GM21515 (cell line): ENCODE measurements at regions not wholly inside any gene's neighbourhood (a gene's known extent, or its start where the extent isn't known, plus 50 kb on each side); places are given as distances from the start of the nearest gene placed in this dataset.

Experiments
- ATAC-seq: cut with Tn5 transposase; IDR thresholded peaks from one replicate; pipeline ENCODE4 v1.9.1; 2021; ENCODE audit not compliant: unreplicated experiment

DNA sequence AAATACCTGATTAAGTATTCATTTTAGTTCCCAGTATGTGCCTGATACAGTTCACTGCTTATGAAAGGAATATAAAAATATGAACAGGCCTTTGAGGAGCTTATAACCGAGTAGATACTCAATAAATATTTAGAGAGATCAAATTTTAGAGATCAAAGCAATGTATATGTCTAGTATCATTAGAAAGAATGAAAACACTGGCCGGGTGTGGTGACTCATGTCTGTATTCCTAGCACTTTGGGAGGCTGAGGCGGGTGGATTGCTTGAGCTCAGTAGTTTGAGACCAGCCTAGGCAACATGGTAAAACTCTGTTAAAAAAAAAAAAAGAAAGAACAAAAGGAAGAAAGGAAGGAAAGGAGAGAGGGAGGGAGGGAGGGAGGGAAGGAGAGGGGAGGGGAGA, 113.2 kb upstream of the EEA1 start:
- ATAC-seq = no peak

DNA sequence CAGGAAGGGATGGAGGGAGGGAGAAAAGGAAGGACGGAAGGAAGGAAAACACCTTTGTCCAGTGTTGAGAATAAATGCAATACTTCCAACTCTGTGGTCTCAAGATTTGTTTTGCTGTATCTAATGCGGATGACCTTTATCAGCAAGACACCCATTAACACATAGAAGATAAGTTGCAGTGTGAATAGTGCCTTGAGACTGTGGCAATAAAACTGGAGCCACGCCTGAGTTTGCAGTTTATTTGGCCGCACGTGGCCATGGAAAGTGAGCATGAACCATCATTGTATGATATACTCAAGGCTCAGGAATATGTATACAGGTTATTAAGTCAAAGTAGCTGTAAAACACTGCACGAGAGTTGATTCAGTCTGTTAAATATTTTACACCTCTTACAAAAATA, 113.6 kb upstream of the EEA1 start:
- no peak for ATAC-seq

DNA sequence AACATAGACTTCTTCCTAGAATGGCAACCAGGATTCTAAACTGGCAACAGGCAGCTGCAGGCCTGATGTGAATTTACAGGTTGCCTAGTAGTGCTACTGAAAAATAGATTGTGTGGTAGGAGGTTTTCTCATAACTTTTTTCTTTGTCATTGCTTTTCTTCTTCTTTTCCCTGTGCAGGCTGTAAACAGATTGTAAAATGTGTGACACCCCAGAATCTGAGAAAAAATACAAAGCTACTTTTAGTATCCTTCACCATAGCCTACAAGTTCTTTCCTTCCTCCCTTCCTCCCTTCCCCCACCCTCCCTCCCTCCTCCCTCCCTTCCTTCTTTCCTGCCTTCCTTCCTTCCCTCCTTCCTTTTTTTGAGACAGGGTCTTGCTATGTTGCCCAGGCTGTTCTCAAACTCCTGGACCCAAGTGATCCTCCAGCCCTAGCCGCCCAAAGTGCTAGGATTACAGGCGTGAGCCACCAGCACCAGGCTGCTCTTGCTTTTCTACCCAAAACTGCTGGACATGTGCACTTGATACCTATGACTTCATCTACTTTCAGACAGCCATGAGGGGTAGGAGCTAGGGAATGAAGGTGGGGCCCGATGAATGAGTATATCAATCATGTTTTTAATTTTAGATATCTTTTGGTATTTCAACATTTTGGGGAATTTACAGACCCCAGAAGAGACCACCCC, 114.2 kb upstream of the EEA1 start:
- ATAC-seq = no peak

DNA sequence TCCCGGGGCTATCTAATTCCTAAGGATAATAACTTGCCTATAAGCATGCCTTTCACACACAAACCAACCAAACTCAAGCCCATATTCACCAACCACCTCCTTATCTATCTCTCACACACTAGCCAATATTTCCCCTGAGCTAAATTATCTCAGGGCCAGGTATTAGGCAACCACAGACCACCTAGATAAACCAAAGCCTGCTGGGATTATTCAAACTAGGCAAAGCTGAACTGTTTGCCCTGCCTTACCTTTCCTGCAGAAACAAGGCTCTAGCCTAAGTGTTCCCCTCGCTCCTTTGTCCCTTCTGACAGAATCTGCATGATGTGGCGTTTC, 114.7 kb upstream of the EEA1 start:
- no peak for ATAC-seq

DNA sequence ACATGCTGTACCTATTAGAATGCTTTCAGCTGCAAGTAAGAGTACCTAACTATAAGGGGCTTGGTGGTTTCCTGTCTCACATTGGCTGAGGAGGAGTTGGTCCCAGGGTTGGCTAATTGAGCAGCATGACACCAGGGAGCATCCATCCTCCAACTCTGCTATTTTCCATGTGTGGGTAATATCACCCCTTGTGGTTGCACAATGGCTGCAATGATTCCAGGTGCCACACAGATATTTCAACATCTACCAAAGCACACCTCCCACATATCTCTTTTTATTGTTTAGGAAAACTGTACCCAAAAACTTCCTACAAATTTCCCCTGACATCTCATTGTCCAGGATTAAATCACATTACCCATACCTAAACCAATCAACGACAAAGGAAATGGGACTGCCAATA, 118.0 kb upstream of the EEA1 start:
- ATAC-seq = no peak

DNA sequence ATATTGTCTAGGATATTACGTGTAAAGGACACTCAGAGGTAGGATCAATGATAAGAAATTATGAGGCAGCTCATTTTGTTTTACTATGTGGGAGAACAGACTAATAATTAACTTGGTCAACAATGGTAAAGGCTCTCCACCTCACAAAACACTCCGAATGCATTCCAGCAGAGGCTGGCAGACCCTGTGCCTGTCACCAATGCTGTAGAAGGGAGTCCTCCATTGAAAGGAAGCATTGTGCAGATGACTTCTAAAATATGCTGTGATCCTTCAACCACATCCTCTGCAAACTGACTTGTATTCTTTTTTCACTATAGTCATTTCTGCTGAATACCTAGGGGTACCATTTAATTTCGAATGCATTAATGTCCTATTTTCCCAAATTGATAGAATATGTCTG, 119.6 kb upstream of the EEA1 start:
- no peak for ATAC-seq

DNA sequence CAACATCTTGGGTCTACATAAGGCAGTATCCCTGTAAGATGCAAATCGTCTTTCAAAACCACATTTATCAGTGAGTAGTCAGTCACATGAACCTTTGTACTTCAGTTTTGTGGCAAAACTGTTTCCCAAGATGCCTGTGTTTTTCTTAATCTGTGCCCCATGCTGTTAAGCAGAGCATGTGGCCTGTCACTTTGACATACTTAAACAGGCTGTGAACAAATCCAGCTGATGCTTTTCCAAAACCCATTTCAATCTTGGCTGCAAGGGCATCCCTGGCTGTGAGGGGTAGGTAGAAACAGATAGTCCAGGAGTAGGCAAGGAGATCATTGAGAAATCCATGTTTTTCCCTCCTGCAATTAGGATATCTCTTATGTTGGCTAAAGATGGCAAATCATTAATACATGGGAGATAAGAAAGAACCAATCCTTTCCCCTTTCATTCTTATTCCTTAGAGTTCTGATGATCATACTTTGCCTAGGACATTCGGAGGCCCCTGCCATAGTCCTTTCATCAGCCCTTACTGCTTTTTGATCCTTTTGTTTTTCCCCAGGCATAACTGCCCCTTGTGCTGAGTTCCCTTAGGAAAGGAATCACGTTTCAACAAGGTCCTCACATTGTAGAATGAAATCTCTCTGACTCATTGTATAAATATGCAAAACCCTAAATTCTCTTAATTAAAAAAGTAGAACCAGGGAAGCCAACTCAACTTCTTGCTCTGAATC, 121.1 kb upstream of the EEA1 start:
- no peak for ATAC-seq

DNA sequence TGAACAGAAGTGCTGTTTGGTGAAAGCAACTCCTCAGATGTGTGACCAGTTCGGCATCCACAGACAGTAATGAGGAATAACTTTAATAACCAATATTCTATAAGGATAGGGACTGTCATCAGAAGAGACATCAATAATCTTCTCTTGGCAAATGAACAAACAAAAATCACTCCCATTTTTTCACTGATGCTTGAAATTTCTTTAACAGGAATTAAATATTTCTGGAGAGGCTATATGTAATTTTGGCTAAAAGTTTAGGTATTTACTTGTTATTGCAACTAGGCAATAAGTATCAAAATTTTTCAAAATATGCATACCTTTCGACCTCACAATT, 121.6 kb upstream of the EEA1 start:
- ATAC-seq = no peak

DNA sequence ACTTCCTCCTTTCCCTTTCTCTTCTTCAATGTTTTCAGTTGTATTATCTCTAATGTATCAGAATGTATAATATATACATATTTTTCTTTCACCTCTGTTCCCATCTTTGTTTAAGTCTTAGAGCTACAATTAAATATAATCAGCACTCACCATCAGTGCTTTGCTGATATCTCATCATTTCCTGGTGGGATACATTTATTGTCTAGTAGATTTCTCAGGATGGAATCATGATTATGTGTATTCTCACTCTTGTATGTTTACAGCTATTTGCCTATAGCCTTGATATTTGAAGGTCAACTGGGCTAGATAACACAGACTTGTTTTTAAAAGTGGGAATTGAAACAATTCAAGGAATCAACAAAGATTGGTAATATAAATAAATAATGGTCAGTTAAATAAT, 124.9 kb upstream of the EEA1 start:
- no peak for ATAC-seq

DNA sequence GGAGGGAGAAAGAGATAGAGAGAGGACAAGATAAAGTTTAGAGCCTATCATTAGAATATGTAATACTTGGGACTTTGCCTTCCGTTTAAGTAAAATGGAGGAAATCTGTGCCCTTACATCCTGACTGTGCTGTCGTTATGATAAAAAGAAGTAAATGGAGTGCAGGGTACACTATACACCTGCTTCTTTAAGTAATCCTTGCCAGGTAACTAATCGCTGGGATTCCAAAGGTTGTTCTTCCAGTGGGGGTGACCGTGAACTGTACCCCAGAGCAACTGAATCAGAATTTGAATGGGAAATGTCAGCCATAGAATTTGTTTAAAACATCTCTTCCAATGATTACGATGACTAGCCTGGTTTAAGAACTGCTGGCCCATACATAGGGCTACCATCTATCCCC, 126.1 kb upstream of the EEA1 start:
- ATAC-seq = no peak

DNA sequence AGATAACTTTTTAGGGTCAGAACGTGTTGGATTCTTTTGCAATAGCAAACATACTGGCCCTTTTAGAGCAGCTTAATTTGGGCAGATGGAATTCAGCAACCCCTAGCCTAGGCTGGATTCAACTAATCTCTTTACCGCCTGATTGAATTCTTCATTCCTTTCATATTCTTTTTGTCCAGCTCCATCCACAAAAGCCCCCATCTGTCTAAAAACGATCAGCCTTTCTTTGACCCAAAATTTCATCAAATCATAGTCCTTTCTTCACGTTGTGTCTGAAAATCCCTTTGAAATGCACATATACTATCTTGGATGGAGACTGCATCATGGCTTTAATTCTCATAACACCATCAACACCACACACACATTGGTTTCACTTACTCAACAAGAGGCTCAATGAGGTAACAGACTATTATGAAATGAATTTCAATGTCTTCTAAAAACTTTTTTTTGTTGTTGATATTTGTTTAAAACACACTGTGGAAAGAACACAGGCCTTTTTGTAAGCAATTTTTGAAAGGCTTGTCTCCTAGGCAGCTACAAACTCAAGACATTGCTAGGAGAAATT, 128.0 kb upstream of the EEA1 start:
- ATAC-seq = no peak

DNA sequence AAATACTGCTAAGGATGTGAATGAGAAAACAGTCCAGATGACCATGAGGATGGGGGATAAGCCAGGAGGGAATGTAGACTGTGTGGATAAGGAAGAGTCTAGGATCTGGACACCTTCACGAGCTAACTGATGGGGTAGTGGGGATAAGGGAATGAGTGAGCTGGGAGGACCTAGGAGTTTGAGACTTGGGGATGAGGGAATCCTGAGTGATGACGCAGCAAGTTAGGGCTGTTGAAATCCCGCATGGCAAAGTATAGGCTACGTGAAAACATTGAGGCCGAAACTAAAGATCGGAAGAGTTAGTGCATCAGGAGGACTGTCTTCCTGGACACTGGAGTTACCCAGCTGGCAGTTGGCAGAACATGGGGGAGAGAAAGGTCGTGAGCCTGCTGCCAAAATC, 129.2 kb upstream of the EEA1 start:
- ATAC-seq = no peak

DNA sequence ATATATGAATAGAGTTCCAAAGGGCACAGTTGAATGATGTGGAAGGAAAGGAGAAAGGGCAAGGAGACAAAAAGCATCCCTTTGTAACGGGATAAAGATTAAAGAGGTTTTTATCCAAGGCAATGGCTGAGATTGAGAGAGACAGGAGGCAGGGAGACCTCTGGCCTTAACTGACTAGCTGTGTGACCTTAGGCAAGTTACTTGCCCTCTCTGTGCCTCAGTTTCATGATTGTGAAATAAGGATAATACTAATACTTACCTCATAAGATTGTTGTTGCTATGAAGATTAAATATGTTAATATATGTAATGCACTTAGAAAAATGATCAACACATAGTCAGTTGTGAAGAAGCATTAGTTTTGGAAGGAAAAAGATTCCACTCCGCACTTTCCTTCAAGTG, 130.2 kb upstream of the EEA1 start:
- ATAC-seq = no peak

DNA sequence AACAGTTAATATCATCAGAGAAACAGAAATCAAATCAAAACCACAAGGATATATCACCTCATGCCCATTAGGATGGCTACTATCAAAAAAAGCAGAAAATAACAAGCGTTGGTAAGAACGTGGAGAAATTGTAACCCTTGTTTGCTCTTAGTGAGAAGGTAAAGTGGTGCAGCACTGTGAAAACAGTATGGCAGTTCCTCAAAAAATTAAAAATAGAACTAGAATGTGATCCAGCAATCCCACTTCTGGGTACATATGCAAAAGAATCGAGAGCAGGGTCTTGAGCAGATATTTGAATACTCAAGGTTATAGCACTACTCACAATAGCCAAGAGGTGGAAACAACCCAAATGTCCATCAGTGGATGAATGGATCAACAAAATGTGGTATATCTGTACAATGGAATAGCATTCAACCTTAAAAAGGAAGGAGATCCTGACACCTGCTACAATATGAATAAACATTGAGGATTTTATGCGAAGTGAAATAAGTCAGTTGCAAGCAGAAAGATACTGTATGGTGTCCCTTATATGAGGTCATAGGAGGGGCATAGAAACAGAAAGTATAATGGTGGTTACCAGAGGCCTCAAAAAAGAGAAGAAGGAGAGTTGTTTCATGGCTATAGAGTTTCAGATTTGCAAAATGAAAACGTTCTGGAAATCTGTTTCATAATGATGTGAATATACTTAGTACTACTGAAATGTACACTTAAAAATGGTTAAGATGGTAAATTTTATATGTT, 131.0 kb upstream of the EEA1 start:
- peak; percentile 99 for ATAC-seq

DNA sequence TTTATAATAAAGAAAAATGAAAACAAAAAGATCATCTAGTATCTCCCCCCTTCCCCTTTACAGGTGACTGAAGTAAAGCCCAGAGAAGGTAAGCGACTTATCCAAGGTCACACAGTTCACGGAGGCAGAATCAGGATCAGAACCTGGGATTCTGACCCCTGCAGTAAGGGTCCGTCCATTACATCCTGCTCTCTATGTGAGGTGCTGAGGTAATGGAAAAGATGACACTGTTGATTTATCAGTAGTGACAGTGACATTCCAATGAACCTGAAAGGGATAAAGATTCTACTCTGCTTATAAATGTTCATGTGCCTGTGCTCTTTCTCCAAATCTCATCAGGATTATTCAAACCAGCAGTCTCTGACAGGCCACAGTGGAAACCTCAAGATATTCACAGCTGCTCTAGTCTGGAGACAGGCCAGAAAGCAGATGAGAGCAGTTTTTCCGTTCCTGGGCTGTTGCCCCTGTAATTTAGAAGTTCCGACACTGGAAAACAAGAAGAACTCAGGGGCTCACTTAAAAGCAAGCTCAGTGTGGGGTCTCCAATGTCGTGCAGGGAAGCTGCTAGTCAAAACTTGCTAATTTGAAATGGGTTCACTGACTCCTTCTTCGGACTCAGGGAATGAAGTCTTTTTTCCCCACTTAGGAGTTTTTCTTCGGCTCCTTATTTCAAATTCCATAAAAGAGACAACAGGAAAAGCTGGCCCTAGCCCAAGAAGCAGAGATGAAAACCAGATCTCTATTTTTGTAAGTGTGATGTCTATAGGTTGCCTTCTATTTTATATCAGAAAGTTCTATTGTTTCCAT, 131.8 kb upstream of the EEA1 start:
- peak; percentile 43 for ATAC-seq

DNA sequence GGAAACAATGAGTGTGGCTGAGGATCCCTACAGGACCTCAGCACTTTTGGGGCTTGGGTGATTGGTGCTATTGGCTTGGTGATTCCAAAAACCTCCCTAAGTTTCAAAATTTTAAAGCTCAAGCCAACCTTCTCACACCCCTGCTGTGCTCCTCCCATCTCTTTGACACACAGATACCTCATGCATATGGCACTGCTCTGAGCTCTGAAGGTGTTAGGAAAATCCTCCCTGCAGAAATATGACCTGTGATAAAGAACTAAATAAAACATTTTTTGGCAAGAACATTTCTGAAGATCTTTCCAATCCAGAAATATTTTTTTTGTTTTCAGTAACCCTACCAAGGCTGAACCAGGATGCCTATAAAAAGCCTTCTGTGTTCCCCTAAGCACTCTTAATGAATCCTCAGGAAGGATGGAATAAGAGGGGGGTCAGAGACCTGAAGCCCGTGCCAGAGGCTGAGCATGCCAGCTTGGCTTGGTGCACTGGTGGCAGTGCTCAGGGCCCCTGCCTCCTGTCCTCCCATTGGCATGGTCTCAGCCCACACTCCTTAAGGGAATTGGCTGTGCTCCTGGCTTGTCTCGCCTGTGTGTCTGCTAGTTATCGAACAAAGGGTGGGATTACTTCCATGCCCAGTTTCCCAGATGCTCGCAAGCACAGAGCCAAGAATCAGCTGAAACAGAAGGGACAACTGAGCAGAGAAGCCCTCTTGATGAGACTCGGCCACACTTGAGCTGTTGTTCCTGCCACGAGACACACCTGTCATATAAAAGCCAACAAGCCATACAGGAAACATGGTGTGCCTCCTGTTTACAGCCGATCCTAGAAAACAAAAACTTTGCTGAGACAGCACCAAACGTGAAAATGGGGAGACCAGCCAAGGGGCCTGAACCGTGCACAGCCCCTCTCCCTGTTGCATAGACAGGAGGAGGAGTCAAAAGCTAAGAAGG, 132.7 kb upstream of the EEA1 start:
- ATAC-seq = no peak

DNA sequence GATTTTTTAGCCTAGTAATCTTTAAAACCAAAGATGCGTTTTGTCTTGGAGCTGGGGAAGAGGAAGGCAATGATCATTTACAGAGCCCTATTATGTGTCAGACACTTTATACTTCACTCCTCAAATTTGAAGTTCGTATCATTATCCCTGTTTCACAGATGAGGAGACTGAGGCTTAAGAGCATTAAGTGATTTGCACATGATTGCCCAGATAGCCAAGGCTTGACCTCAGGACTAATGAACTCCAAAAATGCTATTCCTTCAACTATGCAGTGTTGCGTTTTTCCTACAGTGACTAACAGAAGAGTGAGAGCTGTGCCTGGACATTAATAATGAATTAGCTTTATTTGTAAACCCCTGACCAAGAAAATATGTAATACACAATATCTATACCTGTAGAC, 136.8 kb upstream of the EEA1 start:
- no peak for ATAC-seq

DNA sequence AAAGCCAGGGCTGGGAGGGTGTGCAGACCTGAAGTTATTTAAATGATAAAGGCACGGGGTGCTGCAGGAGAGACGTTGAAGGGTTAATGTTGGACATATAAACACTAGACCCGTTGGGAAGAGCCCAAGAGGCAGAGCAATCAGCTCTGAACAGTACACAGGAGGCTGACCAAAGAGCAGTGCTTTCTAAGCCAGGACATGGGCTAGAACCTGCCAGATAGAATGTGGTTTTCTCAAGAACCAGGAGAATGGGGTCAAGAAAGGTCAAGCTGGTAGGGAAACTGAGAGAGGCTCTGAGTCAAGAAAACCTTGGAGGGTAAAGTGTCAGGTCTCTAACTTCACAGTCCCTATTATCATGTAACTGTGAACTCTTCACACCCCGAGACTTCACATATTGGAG, 143.2 kb upstream of the EEA1 start:
- no peak for ATAC-seq

DNA sequence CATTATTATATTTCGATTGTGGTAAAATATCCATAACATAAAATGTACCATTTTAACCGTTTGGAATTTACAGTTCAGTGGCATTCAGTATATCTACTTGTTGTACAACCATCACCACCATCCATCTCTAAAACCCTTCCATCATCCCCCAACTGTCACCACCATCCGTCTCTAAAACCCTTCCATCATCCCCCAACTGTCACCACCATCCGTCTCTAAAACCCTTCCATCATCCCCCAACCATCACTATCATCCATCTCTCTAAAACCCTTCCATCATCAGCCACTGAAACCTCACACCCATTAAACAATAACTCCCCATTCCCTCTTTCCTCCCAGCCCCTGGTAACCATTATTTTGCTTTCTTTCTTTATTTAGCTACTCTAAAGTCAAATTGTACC, 144.2 kb upstream of the EEA1 start:
- ATAC-seq = no peak

DNA sequence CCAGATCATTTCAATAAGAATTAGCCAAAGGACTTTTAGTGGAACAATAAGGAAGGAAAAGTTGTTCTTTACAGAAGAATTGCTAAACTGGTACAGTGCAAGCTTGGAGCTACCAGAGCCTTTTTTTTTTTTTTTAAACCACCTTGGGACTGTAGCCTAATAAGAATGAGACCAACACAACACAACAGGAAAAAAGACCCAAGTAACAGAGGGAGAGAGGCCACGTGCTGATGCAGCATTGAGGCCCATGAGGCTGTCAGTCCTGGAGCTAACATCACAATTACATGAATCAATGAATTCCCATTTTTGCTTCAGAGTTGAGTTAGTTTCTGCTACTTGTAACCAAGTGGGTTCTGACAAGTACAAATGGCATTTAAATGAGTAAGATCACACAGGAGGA, 149.0 kb upstream of the EEA1 start:
- ATAC-seq = no peak
